ENCODE measurements at regions not wholly inside any gene's neighbourhood (a gene's known extent, or its start where the extent isn't known, plus 50 kb on each side); places are given as distances from the start of the nearest gene placed in this dataset.

- Histone ChIP-seq H3K9me3 (replicated peaks in 1 of 3) (no peaks in the 10 kb centered on the region), H3K4me3 (no peak overlapping the region), H3K27me3 (no peaks in the 10 kb centered on the region), H3K4me1 (replicated peaks in 1 of 2) (no peaks in the 10 kb centered on the region), H3K27ac (no peak overlapping the region), H3K36me3 (replicated peaks in 1 of 2) (no peaks in the 10 kb centered on the region)
- 64 to 72% (median 67%) methylated on average over 7 of the region's 7 CpGs for WGBS, 4 donors
- no peak for DNase-seq
- intact Hi-C loops (cut with DNase I) = no loop called here
- TF ChIP-seq POLR2A (IDR thresholded peaks at IDR 0.05) (no peak), CTCF (IDR thresholded peaks at IDR 0.05) (no peak)
Measured at GRCh38 chr3:74691946-74692345, 77.5 kb upstream of the CNTN3 start.

- intact Hi-C loops (cut with DNase I) = no loop called here
- H3K4me3 ChIP-seq = no peak overlapping the region
- WGBS, 4 donors = 78 to 88% (median 81%) methylated on average over 1 of the region's 1 CpG
- no peak for DNase-seq
- H3K27me3 ChIP-seq = no peaks in the 10 kb centered on the region
- H3K36me3 ChIP-seq (replicated peaks in 1 of 2) = no peaks in the 10 kb centered on the region
- no peak overlapping the region for H3K27ac ChIP-seq
- TF ChIP-seq CTCF (IDR thresholded peaks at IDR 0.05) (no peak), POLR2A (IDR thresholded peaks at IDR 0.05) (no peak)
- no peaks in the 10 kb centered on the region for H3K4me1 ChIP-seq (replicated peaks in 1 of 2)
- H3K9me3 ChIP-seq (replicated peaks in 1 of 3) = no peaks in the 10 kb centered on the region
Measured at GRCh38 chr3:74673326-74673725, 58.9 kb upstream of the CNTN3 start.

GRCh38 chr3:74664606-74665005 lies 50.1 kb upstream of the CNTN3 start:
- whole genome bisulfite sequencing, 4 donors = 60 to 63% (median 60%) methylated on average over 3 of the region's 3 CpGs
- DNase-seq = no peak
- Histone ChIP-seq H3K4me3 (no peak overlapping the region), H3K4me1 (replicated peaks in 1 of 2) (no peaks in the 10 kb centered on the region), H3K27me3 (no peaks in the 10 kb centered on the region), H3K36me3 (replicated peaks in 1 of 2) (no peaks in the 10 kb centered on the region), H3K27ac (no peak overlapping the region), H3K9me3 (replicated peaks in 1 of 3) (no peaks in the 10 kb centered on the region)
- TF ChIP-seq CTCF (IDR thresholded peaks at IDR 0.05) (no peak), POLR2A (IDR thresholded peaks at IDR 0.05) (no peak)
- intact Hi-C loops (cut with DNase I) = no loop called here

Measured in adrenal gland (tissue), 9 donors.